SW480 (cell line): ENCODE measurements at regions not wholly inside any gene's neighbourhood (a gene's known extent, or its start where the extent isn't known, plus 50 kb on each side); places are given as distances from the start of the nearest gene placed in this dataset.

Source experiments
- DNase-seq: peaks from one replicate; pipeline ENCODE4 v3.0.0-alpha.2; 2016; ENCODE audit warnings: low spot score

DNA sequence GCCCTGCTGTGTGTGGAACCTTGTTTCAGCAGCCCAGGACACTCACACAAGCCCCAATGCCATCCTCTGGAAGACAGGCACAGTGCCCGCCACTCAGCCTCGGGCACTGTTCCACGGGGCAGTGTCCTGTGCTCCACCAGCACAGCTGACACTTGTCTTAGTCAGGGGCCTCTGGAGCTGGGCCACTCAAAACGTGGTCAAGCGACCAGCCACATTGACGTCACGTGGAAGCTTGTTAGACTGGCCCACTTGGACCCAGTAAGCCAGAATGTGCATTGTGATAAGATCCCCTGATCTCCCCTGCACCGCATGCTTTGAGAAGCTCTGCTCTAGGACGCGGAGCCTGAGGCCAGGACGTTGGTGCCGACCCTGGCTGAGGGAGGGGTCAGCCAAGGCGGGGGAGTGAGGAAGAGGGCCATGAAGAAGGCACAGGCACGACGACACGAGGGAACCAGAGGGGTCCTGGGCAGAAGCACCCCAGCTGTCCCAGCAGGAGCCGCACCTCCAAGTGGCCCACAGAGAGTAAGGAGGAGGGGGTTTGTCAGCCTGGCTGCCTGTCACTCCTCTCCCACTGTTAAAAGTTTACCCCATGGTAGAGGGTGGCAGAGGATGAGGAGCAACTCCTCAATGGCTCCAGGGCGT is 64.6 kb downstream of the LINC01488 start:
- DNase-seq = no peak

DNA sequence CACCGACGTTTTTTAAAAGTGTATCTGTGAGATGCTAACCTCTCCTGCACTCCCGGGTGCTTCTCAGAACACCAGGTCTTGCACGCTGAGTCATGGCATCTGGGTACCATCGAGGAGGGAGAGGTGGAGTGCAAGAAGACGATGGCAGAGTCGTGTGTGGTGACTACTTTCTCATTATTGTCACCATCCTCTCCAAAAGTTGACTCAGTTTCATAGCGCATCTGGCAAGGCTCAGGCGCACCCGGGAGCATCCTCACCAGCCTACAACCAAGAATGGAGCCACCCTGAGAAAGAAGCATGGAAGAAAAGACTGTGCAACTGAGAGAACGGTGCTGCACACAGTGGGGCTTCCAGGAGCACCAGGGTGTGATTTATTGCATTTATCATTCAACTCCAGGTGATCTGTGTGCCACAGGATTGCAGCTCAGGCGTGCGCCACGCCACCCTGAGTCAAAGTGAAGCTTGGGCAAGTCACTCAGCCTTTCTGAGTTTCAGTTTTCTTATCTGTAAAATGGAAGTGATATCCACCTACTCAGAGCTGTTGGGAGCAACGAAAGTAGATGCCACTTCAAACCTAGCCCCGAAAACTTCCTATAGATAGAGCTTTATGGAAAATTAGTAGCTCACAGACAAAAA is 65.4 kb downstream of the LINC01488 start:
- DNase-seq = no peak

DNA sequence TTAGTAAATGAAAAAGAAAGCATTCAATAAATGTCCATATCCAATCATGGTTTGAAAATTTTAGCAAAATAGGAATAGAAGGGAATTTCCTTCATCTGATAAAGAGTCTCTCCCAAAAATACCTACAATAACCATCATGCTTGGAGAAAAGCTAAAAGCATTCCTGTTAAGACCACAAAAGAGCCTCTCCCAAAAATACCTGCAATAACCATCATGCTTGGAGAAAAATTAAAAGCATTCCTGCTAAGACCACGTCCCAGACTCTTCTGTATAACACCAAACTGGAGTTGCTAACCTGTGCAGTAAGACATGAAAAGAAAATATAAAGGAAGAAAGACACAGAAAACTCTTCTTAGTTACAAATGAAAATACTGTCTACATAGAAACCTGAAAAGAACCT is 69.4 kb downstream of the LINC01488 start:
- peak; percentile 30 for DNase-seq

DNA sequence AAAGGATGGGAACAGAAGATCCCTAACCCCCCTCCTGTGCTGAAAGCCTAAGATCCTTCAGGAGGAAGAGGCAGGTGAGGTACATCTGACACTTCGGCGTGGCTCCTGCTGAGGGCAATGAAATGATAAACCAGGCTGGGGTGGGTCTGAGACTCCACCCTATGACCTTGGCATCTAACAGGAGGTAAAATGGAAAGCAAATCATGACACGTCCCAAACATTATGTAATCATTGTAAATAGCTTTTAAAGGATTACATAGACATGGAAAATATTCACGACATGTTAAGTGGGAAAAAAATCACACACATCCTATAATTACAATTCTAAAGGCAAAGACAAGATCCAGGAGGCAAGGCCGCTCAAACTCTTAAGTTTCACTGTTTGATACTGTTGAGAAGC is 70.5 kb downstream of the LINC01488 start:
- DNase-seq = no peak

GRCh38 chr11:69552951-69553350 is 71.5 kb downstream of the LINC01488 start:
- no peak for DNase-seq

- DNase-seq = no peak
Observed at GRCh38 chr11:69553416-69554357, 72.2 kb downstream of the LINC01488 start.

DNA sequence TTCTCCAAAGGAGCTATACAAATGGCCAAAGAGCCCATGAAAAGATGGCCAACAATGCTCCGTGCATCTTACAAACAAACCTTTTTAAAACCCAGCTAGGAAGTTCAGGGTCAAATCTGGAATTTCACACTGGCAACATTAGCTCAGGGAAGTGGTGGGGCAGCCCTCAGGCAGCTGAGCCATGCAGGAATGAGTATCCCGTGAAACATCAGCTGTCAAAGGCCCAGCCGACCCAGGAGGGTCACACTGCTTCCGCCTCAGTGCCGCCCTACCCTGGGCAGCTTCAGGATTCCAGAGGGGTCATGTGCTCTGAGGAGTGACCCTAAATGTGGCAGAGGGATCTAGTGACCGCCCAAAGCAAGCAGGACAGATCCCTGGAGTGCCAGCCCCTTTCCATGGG is 73.4 kb downstream of the LINC01488 start:
- peak; percentile 20 for DNase-seq

GRCh38 chr11:69557266-69557665 is 75.8 kb downstream of the LINC01488 start:
- no peak for DNase-seq

GRCh38 chr11:69558519-69558941 is 77.1 kb downstream of the LINC01488 start:
- DNase-seq = peak; percentile 95

DNA sequence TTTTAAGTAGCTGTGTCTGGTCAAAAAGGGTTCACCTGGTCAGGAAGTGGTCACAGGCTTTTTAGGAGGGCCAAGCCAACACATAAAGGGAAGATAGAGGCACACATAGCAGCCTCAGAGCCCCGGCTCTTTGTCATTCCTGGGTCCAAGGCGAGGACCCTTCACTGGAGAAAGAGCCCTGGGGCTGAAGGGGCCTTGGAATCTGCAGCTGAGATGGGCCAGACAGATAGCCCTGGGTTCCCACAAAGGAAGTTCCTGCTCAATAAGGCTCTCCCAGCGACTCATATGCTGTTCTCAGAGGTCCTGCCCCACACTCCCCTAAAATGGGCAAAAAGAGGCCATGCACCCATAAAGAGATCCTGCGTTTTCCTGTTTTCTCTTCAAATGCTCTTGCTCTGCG is 77.7 kb downstream of the LINC01488 start:
- peak; percentile 84 for DNase-seq

DNA sequence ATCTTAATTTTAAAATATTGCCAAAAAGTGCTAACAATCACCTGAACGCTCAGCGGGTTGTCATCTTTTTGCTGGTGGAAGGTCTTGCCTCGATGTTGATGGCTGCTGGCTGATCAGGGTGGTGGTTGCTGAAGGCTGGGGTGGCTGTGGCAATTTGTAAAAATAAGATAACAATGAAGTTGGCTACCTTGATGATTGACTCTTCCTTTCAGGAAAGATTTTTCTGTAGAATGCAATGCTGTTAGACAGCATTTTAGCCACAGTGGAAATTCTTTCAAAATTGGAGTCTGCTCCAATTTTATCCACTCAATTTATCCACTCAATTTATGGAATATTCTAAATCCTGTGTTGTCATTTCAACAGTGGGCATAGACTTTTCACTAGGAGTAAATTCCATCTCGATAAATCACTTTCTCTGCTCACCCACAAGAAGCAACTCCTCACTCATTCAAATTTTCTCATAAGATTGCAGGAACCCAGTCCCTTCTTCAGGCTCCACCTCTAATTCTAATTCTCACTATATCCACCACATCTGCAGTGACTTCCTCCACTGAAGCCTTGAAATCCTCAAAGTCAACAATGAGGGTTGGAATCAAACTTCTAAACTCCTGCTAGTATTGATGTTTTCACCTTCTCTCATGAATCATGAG is 78.8 kb downstream of the LINC01488 start:
- DNase-seq = peak; percentile 75

DNA sequence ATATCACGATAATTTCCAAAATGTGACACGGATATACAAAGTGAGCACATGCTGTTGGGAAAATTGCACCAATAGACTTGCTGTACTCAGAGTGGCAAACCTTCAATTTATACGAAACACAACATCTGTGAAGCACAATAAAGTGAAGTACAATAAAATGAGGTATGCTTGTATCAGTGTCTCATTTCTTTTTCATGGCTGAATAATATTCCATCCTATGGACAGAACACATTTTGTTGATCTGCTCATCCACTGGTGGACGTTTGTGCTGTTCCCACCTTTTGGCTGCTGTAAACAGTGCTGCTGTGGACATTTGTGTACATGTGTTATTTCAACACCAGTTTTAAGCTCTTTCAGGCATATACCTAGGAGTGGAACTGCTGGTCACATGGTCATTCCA is 78.7 kb upstream of the CCND1 start:
- no peak for DNase-seq

DNA sequence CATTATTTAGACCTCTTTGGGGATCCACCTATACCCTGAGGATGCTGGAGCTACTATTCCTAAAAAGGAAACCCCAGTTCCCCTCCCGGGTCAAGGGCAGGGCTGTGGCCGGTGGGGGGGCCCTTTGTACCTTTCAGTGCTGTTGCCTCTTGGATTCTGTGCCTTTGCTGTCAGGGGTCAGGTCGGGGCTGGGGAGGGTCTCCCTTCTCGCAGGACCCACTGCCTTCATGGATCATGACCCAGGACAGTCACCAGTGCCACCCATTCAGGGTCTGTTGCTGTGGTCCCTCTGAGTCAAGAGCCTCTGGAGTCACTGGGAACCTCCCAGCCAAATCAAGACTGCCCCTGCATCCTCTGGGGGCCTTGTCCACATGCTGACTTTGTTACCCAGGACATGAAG is 78.1 kb upstream of the CCND1 start:
- DNase-seq = no peak

- no peak for DNase-seq
Observed at GRCh38 chr11:69563306-69563705, 77.7 kb upstream of the CCND1 start.

DNA sequence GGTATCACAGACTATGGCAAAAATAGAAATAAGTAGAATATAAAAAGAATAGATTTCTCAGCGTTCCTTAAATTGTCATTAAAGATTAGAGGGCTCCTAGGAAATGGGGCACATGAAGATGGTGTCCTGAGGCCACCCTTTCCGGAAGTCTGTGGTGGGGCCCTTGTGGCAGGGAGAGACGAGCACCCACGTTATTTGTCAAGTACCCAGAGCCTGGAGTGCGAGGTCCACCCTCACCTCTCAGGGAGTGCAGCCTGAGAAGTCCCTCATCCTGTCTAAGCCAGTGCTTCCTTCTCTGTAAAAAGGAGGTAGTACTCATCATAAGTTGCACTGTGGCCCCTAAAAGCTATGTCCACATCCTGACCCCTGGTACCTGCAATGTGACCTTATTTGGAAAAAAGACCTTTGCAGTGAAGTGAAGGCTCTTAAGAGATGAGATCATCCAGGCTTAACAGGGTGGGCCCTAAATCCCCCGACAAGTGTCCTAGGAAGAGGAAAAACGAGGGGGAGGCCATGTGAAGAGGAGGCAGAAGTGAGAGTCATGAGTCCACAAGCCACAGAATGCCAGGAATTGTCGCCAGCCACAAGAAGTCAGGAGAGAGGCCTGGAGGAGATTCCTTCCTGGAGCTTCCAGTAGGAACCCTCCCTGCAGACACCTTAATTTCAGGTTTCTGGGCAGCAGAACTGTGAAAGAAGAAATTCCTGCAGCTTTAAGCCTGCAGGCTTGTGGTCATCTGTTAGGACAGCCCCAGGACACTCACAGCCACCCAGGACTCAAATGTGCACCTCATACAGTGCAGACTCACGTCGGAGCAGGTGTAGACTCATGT is 76.8 kb upstream of the CCND1 start:
- DNase-seq = peak; percentile 89

DNA sequence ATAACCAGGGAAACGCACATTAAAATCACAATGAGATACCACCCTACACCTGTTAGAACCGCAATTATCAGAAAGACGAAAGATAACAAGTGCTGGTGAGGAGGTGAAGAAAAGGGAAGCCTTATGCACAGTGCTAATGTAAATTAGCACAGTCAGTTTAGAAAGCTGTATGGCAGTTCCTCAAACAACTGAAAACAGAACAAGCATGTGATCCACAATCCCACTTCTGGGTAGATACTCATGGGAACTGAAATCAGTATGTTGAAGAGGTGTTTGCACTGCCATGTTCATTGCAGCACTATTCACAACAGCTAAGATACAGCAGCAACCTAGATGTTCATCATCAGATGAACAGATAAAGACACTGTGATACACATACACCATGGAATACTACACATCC is 75.0 kb upstream of the CCND1 start:
- no peak for DNase-seq

DNA sequence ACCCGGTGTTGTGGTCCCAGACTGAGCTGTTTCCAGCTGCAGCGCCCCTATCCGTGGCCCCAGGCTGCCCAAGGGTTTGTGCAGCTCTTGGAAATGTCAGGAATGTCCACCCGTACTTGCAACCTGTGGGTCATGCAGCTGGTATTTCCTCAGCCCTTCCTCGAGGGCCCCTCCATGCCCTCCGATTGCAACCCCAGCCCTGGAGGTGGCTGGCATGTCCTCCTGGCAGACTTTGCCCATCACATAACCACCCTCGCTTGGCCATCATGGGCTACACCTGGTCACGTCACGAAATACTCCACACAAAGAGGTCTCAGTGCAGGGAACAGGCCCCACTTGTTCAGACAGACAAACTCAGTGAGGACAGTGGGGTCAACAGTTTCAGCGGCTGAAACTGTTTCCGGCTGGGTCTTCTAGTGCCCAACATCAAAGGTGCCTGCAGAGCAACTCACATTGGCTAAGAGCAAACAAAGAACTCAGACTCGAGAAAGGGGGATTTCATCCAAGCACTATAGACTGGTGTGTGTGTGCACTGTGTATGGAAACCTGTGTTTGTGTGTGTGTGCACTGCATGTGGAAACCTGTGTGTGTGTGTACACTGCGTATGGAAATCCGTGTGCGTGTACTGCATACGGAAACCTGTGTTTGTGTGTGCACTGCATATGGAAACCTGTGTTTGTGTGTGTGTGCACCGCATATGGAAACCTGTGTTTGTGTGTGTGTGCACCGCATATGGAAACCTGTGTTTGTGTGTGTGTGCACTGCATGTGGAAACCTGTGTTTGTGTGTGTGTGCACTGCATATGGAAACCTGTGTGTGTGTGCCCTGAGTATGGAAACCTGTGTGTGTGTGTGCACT is 72.8 kb upstream of the CCND1 start:
- DNase-seq = peak; percentile 90

DNA sequence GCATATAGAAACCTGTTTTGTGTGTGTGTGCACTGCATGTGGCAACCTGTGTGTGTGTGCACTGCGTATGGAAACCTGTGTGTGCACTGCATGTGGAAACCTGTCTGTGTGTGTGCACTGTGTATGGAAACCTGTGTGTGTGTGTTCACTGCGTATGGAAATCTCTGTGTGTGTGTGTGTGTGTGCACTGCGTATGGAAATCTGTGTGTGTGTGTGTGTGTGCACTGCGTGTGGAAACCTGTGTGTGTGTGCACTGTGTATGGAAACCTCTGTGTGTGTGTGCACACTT is 72.2 kb upstream of the CCND1 start:
- DNase-seq = no peak

- DNase-seq = no peak
Observed at GRCh38 chr11:69569306-69570200, 71.4 kb upstream of the CCND1 start.
